PC-9 (cell line): ENCODE measurements at regions not wholly inside any gene's neighbourhood (a gene's known extent, or its start where the extent isn't known, plus 50 kb on each side); places are given as distances from the start of the nearest gene placed in this dataset.

Experiments
- CTCF ChIP-seq: fragments of 200-600 bp; sonication (generic); conservative IDR thresholded peaks from 2 replicates; pipeline ENCODE4 v1.6.1; 2017; ENCODE audit warnings: mixed run types, antibody characterized with exemption, mild to moderate bottlenecking, moderate library complexity
- EZH2 ChIP-seq: fragments of 200-600 bp; sonication (generic); IDR thresholded peaks from 2 replicates; pipeline ENCODE4 v1.8.0; 2017; ENCODE audit warnings: antibody characterized with exemption, low read depth

- no peak for TF ChIP-seq CTCF
- no peak for TF ChIP-seq EZH2
Measured at GRCh38 chr7:41220266-41220665, 482.6 kb downstream of the INHBA start.
